Osteoblast (primary cell): ENCODE measurements at regions not wholly inside any gene's neighbourhood (a gene's known extent, or its start where the extent isn't known, plus 50 kb on each side); places are given as distances from the start of the nearest gene placed in this dataset.

ENCODE experiments used
- DNase-seq: peaks from one replicate; pipeline ENCODE4 v3.0.0; 2011; ENCODE audit warnings: low spot score, mixed read lengths; ENCODE audit not compliant: insufficient read length; ENCODE audit errors: missing footprints
- H2AFZ ChIP-seq: 2 replicates; pipeline ENCODE4 v1.6.0; 2011; ENCODE audit warnings: mild to moderate bottlenecking, low read length
- H3K27ac ChIP-seq: 2 replicates; pipeline ENCODE4 v1.5.1; 2011; ENCODE audit warnings: mild to moderate bottlenecking, low read depth, low read length, moderate library complexity
- H3K27me3 ChIP-seq: 2 replicates; pipeline ENCODE4 v1.6.0; 2012; ENCODE audit warnings: mild to moderate bottlenecking, control low read depth, inconsistent platforms, low read length, moderate library complexity; ENCODE audit not compliant: insufficient read depth
- H3K36me3 ChIP-seq: 2 replicates; pipeline ENCODE4 v1.5.1; 2011; ENCODE audit warnings: mild to moderate bottlenecking, low read length, control low read depth, moderate library complexity; ENCODE audit not compliant: insufficient read depth
- H3K4me1 ChIP-seq: 2 replicates; pipeline ENCODE4 v1.5.1; 2011; ENCODE audit warnings: mild to moderate bottlenecking, low read length, control low read depth, moderate library complexity; ENCODE audit not compliant: insufficient read depth
- H3K4me2 ChIP-seq: 2 replicates; pipeline ENCODE4 v1.6.0; 2011; ENCODE audit warnings: mild to moderate bottlenecking, low read length; ENCODE audit not compliant: insufficient read depth
- H3K4me3 ChIP-seq: fragments of 200-600 bp; sonication (generic); 3 replicates; pipeline ENCODE4 v1.5.1; 2012; ENCODE audit warnings: mild to moderate bottlenecking, low read length, inconsistent platforms; ENCODE audit not compliant: insufficient read depth
- H3K79me2 ChIP-seq: 2 replicates; pipeline ENCODE4 v1.6.0; 2012; ENCODE audit warnings: mild to moderate bottlenecking, low read length, control low read depth, inconsistent platforms; ENCODE audit not compliant: insufficient read depth
- H3K9me3 ChIP-seq: 2 replicates; pipeline ENCODE4 v1.5.1; 2011; ENCODE audit warnings: low read depth, low read length, control low read depth
- H4K20me1 ChIP-seq: 2 replicates; pipeline ENCODE4 v1.6.0; 2012; ENCODE audit warnings: mild to moderate bottlenecking, low read length, control low read depth; ENCODE audit not compliant: insufficient read depth
- CTCF ChIP-seq: IDR thresholded peaks from 2 replicates; pipeline ENCODE4 v1.5.1; 2011; ENCODE audit warnings: mild to moderate bottlenecking, low read depth, low read length, moderate library complexity; ENCODE audit errors: extremely low read depth

- Histone ChIP-seq H3K27ac (no peak overlapping the region), H2AFZ (no peak overlapping the region), H3K4me2 (no peak overlapping the region), H3K4me1 (no peaks in the 10 kb centered on the region), H3K36me3 (no peaks in the 10 kb centered on the region), H4K20me1 (no peaks in the 10 kb centered on the region), H3K4me3 (no peak overlapping the region), H3K27me3 (no peaks in the 10 kb centered on the region), H3K9me3 (no peaks in the 10 kb centered on the region), H3K79me2 (no peaks in the 10 kb centered on the region)
- DNase-seq = no peak
- no peak for TF ChIP-seq CTCF
Measured at GRCh38 chr5:105783811-105784210, 1886.9 kb downstream of the EFNA5 start.

- no peak for TF ChIP-seq CTCF
- Histone ChIP-seq H2AFZ (no peak overlapping the region), H3K4me3 (no peak overlapping the region), H3K27me3 (no peaks in the 10 kb centered on the region), H4K20me1 (no peaks in the 10 kb centered on the region), H3K27ac (no peak overlapping the region), H3K4me2 (no peak overlapping the region), H3K36me3 (no peaks in the 10 kb centered on the region), H3K79me2 (no peaks in the 10 kb centered on the region), H3K9me3 (no peaks in the 10 kb centered on the region), H3K4me1 (no peaks in the 10 kb centered on the region)
- DNase-seq = no peak
Measured at GRCh38 chr5:105782501-105782900, 1888.2 kb downstream of the EFNA5 start.

- Histone ChIP-seq H3K79me2 (no peaks in the 10 kb centered on the region), H2AFZ (no peak overlapping the region), H3K4me2 (no peak overlapping the region), H3K4me3 (no peak overlapping the region), H4K20me1 (no peaks in the 10 kb centered on the region), H3K9me3 (no peaks in the 10 kb centered on the region), H3K27me3 (no peaks in the 10 kb centered on the region), H3K27ac (no peak overlapping the region), H3K36me3 (no peaks in the 10 kb centered on the region), H3K4me1 (no peaks in the 10 kb centered on the region)
- no peak for TF ChIP-seq CTCF
- DNase-seq = no peak
Measured at GRCh38 chr5:105773241-105773640, 1897.5 kb downstream of the EFNA5 start.

GRCh38 chr5:105767267-105767666 lies 1903.5 kb downstream of the EFNA5 start:
- no peak for DNase-seq
- H3K27me3 ChIP-seq = no peaks in the 10 kb centered on the region
- H3K4me1 ChIP-seq = no peaks in the 10 kb centered on the region
- no peak for TF ChIP-seq CTCF
- no peaks in the 10 kb centered on the region for H4K20me1 ChIP-seq
- H3K4me3 ChIP-seq = no peak overlapping the region
- H3K4me2 ChIP-seq = no peak overlapping the region
- no peak overlapping the region for H2AFZ ChIP-seq
- H3K9me3 ChIP-seq = no peaks in the 10 kb centered on the region
- H3K79me2 ChIP-seq = no peaks in the 10 kb centered on the region
- no peak overlapping the region for H3K27ac ChIP-seq
- H3K36me3 ChIP-seq = no peaks in the 10 kb centered on the region
